ENCODE measurements at regions not wholly inside any gene's neighbourhood (a gene's known extent, or its start where the extent isn't known, plus 50 kb on each side); places are given as distances from the start of the nearest gene placed in this dataset.
"Not testable (repeated sequence)": the region's sequence is repeated elsewhere in the genome, so short reads cannot be mapped to it uniquely, and the experiment has no call there.

GRCh38 chr13:22839603-22840530 is 340.9 kb upstream of the SGCG start:
- in situ Hi-C loops (cut with HindIII; ENCODE audit: low sequenced_read_pairs), result no loop called here

DNA sequence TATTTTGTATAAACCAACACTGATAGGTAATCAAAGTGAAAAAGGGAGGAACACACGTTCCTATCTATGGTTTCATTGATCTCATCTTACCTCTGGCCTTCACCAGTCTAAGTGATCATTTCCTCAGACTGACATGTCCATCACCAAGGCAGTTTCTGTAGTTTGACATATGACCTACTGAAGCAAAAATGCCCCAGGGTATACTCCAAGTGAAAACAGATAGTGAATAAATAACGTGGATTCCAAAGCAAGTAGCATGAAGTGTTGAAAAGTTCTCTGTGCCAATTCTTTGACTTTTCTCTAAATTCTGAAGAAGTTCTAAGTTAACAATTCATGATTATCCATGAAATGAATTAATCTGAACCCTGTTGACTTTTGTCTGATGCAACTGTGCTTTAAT is 334.2 kb upstream of the SGCG start:
- in situ Hi-C loops (cut with HindIII; ENCODE audit: low sequenced_read_pairs), result no loop called here

DNA sequence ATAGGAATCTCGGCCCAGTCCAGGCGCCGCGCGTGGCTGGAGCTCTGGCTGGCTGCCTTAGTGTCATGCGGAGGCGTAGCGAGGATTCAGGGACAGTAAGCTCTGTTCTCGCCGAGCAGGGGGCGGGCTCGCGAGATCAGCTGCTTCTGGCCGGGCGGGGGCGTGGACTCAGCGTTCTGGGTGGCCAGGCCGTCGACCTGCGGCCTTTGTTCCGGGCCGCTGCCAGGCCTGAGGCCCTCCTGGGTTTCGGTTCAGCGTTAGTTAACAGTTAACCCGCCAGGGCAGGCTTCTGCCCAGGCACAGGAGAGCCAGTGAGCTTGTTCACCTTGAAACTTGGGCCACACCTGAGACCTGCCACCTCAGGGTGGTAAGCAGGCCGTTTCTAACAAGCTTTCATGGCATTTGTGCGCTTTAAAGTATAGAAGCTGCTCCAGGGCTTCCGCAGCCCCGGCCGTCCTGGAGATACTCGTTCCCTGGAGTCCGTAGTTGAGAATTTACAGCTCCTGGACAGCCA is 332.2 kb upstream of the SGCG start:
- in situ Hi-C loops (cut with HindIII; ENCODE audit: low sequenced_read_pairs), result no loop called here

GRCh38 chr13:22855926-22856325 is 324.9 kb upstream of the SGCG start:
- in situ Hi-C loops (cut with HindIII; ENCODE audit: low sequenced_read_pairs), result no loop called here

DNA sequence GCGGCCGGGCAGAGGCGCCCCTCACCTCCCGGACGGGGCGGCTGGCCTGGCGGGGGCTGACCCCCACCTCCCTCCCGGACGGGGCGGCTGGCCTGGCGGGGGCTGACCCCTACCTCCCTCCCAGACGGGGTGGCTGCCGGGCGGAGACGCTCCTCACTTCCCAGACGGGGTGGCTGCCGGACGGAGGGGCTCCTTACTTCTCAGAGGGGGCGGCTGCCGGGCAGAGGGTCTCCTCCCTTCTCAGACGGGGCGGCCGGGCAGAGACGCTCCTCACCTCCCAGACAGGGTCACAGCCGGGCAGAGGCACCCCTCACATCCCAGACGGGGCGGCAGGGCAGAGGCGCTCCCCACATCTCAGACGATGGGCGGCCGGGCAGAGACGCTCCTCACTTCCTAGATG is 321.8 kb upstream of the SGCG start:
- in situ Hi-C loops (cut with HindIII; ENCODE audit: low sequenced_read_pairs), result not testable (repeated sequence)

DNA sequence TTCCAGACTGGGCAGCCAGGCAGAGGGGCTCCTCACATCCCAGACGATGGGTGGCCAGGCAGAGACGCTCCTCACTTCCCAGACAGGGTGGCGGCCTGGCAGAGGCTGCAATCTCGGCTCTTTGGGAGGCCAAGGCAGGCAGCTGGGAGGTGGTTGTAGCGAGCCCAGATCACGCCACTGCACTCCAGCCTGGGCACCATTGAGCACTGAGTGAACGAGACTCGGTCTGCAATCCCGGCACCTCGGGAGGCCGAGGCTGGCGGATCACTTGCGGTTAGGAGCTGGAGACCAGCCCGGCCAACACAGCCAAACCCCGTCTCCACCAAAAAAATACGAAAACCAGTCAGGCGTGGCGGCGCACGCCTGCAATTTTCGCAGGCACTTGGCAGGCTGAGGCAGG is 321.4 kb upstream of the SGCG start:
- in situ Hi-C loops (cut with HindIII; ENCODE audit: low sequenced_read_pairs), result not testable (repeated sequence)

DNA sequence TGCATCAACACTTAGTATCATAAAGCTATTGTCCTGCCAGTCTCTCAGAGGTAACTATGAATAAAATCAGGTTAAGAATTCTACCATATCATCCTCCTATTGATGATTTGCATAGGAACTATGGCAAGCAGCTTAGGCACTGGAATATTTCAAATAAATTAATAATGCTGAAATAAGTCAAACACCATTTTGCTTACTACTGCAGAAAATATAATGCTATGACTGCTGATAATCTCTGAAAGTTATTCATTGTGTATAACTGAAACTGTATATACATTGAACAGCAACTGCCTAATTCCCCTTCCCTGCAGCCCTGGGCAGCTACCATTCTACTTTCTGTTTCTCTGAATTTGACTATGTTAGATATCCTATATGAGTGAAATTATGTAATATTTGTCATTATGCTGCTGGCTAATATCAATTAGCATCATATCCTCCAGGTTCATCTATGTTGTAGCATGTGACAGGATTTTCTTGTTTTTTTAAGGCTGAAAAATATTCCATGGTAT is 318.8 kb upstream of the SGCG start:
- in situ Hi-C loops (cut with HindIII; ENCODE audit: low sequenced_read_pairs), result no loop called here

DNA sequence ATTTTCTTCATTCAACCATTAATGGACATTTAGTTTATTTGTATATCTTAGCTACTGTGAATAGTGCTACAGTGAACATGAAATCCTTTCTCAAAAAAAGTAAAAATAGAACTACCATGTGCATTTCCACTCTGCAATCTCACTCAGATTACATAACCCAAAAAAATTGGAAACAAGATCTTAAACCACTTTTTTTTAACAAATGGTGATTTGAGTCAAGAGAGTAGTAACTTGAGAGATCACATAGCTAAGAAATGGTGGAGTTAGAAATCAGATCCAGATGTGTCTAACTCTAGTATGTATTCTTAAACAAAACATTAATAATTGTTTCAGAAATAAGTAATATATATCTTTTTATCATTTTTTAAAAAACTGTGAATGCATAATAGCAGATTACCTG is 318.3 kb upstream of the SGCG start:
- in situ Hi-C loops (cut with HindIII; ENCODE audit: low sequenced_read_pairs), result no loop called here

DNA sequence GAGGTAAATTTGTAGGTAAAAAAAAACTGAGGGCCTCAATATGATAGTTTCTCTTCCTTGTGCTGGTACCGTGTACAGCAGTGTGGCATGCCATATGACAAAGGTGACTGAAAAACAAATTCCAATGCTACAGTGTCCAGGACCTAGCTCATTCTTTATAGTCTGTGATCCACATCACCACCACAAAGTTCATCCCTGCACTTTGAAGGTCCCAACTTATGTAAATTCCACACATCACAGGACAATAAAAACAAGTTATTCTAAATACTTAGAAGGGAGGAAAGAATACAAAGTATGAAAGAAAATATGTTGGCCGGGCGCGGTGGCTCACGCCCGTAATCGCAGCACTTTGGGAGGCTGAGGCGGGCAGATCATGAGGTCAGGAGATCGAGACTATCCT is 314.6 kb upstream of the SGCG start:
- in situ Hi-C loops (cut with HindIII; ENCODE audit: low sequenced_read_pairs), result no loop called here

GRCh38 chr13:22871231-22871630 is 309.5 kb upstream of the SGCG start:
- in situ Hi-C loops (cut with HindIII; ENCODE audit: low sequenced_read_pairs), result no loop called here

DNA sequence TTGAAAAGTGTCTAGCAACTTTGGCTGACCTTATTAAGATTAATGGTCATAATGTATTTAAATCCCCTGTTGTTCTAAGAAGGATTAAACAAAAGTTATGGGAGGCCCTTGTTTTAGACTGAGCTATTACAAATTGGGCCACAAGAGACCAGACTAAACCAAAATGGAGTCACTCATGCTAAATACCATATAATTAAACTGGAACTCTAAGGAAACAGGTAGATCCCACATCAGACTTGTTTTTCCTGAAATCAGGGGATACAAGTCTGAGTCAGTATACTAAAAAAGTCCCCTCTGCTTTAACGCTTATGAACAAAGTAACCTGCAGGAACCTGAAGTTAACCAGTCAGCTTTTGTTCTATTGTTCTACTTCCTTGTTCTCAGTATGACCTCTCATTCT is 305.9 kb upstream of the SGCG start:
- in situ Hi-C loops (cut with HindIII; ENCODE audit: low sequenced_read_pairs), result no loop called here

- in situ Hi-C loops (cut with HindIII; ENCODE audit: low sequenced_read_pairs), result no loop called here
Observed at GRCh38 chr13:22877421-22877820, 303.4 kb upstream of the SGCG start.

DNA sequence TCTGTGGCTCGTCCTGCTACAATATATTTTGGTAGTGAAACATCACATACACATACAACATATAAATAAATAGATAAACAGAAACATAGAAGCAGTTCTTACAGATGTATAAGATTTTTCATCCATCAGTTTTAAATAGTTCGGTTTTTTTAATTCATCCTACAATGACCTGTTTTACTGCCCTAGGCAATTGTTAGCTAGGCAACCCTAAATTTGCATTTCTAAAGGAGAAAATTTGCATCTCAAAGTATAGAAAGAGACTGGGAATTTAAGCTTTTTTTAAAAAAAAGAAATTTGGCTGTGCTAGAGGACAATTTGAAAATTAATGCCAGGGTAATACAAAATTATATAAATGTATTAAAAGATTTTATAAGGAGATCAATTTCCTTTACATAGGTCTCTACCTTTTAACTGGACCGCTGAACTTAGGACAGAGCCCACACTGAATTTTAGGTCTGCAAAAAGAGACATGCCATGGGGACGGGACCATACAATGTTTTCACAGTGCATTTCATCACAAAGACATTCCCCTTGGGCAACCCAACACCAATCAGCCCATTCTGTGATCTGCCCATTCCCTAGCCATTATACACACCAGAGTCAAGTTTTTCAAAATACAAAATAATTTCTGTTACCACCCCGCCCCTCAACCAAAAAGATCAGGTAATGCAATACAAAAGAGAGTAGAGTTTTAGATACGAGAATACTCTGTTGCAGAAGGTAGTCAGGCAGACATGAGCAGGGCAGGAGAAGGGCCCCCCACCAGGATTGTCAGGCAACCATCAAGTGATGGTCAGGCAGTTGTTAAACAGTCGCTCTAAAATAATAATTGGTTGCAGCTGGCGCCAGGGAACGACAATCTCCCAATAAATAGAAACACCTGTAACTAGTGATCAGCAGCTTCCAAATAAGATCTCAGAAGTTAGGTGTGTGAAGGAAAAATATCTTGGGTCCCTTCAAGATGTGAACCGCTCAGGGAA is 299.7 kb upstream of the SGCG start:
- in situ Hi-C loops (cut with HindIII; ENCODE audit: low sequenced_read_pairs), result no loop called here

- in situ Hi-C loops (cut with HindIII; ENCODE audit: low sequenced_read_pairs), result not testable (repeated sequence)
Observed at GRCh38 chr13:22881721-22882608, 298.8 kb upstream of the SGCG start.

DNA sequence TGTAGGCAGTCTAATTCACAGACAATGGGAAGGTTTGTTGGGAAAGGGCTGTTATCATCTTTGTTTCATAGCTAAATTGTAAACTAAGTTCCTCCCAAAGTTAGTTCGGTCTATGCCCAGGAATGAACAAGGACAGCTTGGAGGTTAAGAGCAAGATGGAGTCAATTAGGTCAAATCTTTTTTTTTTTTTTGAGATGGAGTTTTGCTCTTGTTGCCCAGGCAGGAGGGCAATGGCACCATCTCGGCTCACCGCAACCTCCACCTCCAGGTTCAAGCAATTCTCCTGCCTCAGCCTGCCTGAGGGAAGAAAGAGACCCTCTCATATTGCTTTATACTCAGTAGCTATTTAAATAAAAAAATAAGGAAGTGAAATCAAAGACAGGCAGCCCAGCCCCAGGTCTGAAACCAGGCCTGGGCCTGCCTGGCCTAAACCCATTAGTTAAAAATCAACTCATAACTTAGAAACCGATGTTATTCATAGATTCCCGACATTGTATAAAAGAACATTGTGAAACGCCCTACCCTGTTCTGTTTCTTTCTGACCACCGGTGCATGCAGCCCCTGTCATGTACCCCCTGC is 297.4 kb upstream of the SGCG start:
- in situ Hi-C loops (cut with HindIII; ENCODE audit: low sequenced_read_pairs), result no loop called here

DNA sequence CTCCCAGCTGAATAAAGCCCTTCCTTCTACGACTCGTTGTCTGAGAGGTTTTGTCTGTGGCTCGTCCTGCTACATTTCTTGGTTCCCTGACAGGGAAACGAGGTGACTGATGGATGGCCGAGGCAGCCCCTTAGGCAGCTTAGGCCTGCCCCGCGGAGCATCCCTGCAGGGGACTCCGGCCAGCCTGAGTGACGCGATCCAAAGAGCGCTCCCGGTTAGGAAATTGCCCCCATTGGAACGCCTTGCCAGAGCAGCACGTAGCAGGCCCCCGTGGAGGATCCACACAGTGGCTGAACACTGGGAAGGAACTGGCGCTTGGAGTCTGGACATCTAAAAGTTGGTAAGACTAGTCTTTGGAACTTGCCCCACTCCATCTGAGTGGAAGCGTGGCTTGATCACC is 296.8 kb upstream of the SGCG start:
- in situ Hi-C loops (cut with HindIII; ENCODE audit: low sequenced_read_pairs), result no loop called here

- in situ Hi-C loops (cut with HindIII; ENCODE audit: low sequenced_read_pairs), result not testable (repeated sequence)
Observed at GRCh38 chr13:22886061-22886460, 294.7 kb upstream of the SGCG start.

- in situ Hi-C loops (cut with HindIII; ENCODE audit: low sequenced_read_pairs), result not testable (repeated sequence)
Observed at GRCh38 chr13:22889376-22889775, 291.4 kb upstream of the SGCG start.

DNA sequence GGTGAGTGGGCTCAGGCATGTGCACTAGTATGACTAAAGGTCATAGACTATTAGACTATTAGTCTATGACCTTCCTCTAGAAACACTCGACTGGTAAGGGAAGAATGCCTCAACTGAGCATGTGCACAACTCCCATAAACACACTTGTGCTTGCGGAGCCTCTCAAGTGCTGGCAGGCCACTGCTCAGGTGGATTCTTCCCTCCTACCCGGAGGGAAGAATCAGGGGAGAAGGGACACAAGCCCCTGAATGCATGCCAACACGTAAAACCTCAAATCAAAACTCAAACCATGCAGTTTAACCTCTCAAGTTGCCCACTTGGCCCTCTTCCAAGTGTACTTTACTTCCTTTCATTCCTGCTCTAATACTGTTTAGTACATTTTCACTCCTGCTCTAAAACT is 287.6 kb upstream of the SGCG start:
- in situ Hi-C loops (cut with HindIII; ENCODE audit: low sequenced_read_pairs), result no loop called here

DNA sequence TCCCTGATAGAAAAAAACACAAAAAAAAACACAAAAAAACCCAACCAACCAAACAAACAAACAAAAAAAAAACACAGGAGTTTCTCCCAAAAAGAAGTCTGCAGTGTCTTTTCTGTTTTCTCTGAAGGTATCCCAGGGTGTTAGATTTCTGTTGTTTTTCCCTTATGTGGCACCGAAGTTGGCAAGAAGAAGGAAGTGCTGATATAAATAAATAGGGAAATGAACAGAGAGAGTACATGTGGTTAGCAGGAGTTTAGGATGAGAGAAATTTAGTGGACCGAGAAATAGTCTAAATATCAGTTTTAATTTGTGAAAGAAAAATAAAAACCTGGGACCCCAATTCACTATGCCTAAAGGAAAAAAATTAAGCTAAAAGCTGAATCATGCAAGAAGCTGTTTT is 287.0 kb upstream of the SGCG start:
- in situ Hi-C loops (cut with HindIII; ENCODE audit: low sequenced_read_pairs), result no loop called here

Data from DLD1 (cell line).